Body of pancreas (tissue), 4 donors: ENCODE measurements at regions not wholly inside any gene's neighbourhood (a gene's known extent, or its start where the extent isn't known, plus 50 kb on each side); places are given as distances from the start of the nearest gene placed in this dataset.

Source experiments
- ATAC-seq: fragments of 150-250 bp; one replicate; pipeline ENCODE4 v1.9.1; 2016
- DNase-seq, 4 donors: peaks; one replicate each; pipeline ENCODE4 v3.0.0-alpha.2; 2019
- H3K27ac ChIP-seq, 4 donors: fragments of 200-600 bp; sonication (generic); 1 replicate in 3 of 4; 2 replicates in 1 of 4; pipeline versions ENCODE4 v1.5.1 to v1.6.1; 2016 to 2019; ENCODE audit warnings: mild to moderate bottlenecking in 1 of 4, mixed read lengths in 1 of 4, moderate library complexity in 1 of 4
- H3K27me3 ChIP-seq, 2 donors: fragments of 200-600 bp; sonication (generic); one replicate each; pipeline ENCODE4 v1.6.0; 2016; ENCODE audit warnings: mild to moderate bottlenecking in 1 of 2
- H3K36me3 ChIP-seq, 2 donors: fragments of 200-600 bp; sonication (generic); replicated peaks in 1 of 2; 2 replicates each; pipeline ENCODE4 v1.5.1; 2016; ENCODE audit warnings: low read depth in 2 of 2; ENCODE audit not compliant: insufficient read depth in 1 of 2
- H3K4me1 ChIP-seq: fragments of 200-600 bp; sonication (generic); one replicate; pipeline ENCODE4 v1.6.0; 2016
- H3K4me3 ChIP-seq, 2 donors: fragments of 200-600 bp; sonication (generic); 1 replicate in 1 of 2; 2 replicates in 1 of 2; pipeline ENCODE4 v1.5.1; 2016 to 2019
- H3K9me3 ChIP-seq, 3 donors: fragments of 200-600 bp; sonication (generic); 1 replicate in 2 of 3; 2 replicates in 1 of 3; pipeline ENCODE4 v1.5.1; 2016
- POLR2A ChIP-seq, 3 donors: fragments of 450-650 bp; IDR thresholded peaks; one replicate each; pipeline ENCODE4 v1.6.1; 2016; ENCODE audit warnings: antibody characterized with exemption in 3 of 3, mild to moderate bottlenecking in 2 of 3
- WGBS, 2 donors: methylation state at CpG; one replicate each; pipeline ENCODE4 v1.1.5; 2017; 5-methylcytosine and 5-hydroxymethylcytosine counted together
- intact Hi-C: fragments of 100-400 bp; cut with DNase I; formaldehyde crosslinking; loops from one replicate; pipeline ENCODE4 v1.15.1; 2023
- TF ChIP-seq, protein P1 (sequence below), 7 experiments: fragments of 450-650 bp in 4 of 7; fragments of 200-600 bp in 3 of 7; sonication (generic) in 3 of 7; IDR thresholded peaks; one replicate each; pipeline ENCODE4 v1.5.1; 2016 to 2019; ENCODE audit warnings: antibody characterized with exemption in 7 of 7

DNA sequence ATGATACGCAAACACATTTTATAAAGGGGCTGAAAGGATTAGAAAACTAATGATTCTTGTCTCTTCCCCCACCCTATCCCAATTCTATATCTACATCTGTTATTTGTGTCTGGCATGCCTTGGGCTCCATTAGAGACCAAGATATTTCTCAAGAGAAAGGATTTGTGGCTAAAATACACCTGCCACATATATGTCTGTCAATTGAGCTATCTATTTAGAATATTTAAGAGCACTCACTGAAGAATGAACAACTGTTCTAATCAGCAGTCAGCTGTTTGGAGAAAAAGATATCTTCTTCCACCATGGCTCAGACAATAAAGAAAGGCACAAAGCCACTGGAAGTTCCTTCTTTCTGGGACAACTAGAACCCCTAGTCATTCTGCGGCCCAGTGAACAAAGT, 61.7 kb upstream of the LRRN1 start:
- intact Hi-C loops, result no loop called here
- no peak for ATAC-seq

DNA sequence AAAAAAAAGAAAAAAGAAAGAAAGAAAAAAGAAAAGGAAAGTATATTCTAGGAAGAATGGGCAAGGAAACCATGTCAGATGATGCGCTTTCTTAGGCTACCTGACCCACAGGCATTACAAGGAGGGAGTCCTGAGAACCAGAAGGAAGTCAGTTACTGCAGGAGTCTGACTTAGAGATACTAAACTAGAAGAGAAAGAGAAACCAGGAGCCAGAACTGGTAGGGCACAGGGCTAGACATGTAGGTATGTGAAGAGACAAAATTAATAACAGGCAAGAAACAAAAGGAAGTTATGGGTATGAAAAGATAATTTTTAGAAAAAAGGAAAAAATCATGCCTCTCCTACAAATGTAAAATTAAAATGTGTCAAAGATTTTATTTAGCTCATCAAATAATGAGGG, 63.3 kb upstream of the LRRN1 start:
- no peak for TF ChIP-seq POLR2A (IDR thresholded peaks at IDR 0.05)
- Histone ChIP-seq H3K27ac (no peak overlapping the region), H3K36me3 (no peaks in the 10 kb centered on the region), H3K9me3 (no peaks in the 10 kb centered on the region), H3K4me1 (no peaks in the 10 kb centered on the region), H3K4me3 (no peak overlapping the region), H3K27me3 (no peaks in the 10 kb centered on the region)
- ATAC-seq (no peak), DNase-seq (no peak)
- WGBS, 2 donors, result 88 to 100% methylated on average over 1 of the region's 1 CpG
- intact Hi-C loops, result no loop called here

More for the DNA sequence above, 61.7 kb upstream of the LRRN1 start:
- H3K9me3 ChIP-seq, result no peaks in the 10 kb centered on the region
- H3K36me3 ChIP-seq, result no peaks in the 10 kb centered on the region
- no peak overlapping the region for H3K27ac ChIP-seq
- no peaks in the 10 kb centered on the region for H3K4me1 ChIP-seq
- H3K27me3 ChIP-seq, result no peaks in the 10 kb centered on the region
- 98 to 99% methylated on average over 2 of the region's 2 CpGs for WGBS, 2 donors
- TF ChIP-seq, protein P1, sequence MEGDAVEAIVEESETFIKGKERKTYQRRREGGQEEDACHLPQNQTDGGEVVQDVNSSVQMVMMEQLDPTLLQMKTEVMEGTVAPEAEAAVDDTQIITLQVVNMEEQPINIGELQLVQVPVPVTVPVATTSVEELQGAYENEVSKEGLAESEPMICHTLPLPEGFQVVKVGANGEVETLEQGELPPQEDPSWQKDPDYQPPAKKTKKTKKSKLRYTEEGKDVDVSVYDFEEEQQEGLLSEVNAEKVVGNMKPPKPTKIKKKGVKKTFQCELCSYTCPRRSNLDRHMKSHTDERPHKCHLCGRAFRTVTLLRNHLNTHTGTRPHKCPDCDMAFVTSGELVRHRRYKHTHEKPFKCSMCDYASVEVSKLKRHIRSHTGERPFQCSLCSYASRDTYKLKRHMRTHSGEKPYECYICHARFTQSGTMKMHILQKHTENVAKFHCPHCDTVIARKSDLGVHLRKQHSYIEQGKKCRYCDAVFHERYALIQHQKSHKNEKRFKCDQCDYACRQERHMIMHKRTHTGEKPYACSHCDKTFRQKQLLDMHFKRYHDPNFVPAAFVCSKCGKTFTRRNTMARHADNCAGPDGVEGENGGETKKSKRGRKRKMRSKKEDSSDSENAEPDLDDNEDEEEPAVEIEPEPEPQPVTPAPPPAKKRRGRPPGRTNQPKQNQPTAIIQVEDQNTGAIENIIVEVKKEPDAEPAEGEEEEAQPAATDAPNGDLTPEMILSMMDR (IDR thresholded peaks at IDR 0.05), result no peak
- no peak for TF ChIP-seq POLR2A (IDR thresholded peaks at IDR 0.05)
- DNase-seq, result no peak
- no peak overlapping the region for H3K4me3 ChIP-seq

- H3K4me3 ChIP-seq, result no peak overlapping the region
- no peaks in the 10 kb centered on the region for H3K4me1 ChIP-seq
- ATAC-seq (no peak), DNase-seq (no peak)
- WGBS, 2 donors, result 91 to 92% methylated on average over 6 of the region's 6 CpGs
- no peak for TF ChIP-seq POLR2A (IDR thresholded peaks at IDR 0.05)
- TF ChIP-seq, protein P1 (IDR thresholded peaks at IDR 0.05), result no peak
- H3K36me3 ChIP-seq, result no peaks in the 10 kb centered on the region
- no peak overlapping the region for H3K27ac ChIP-seq
- intact Hi-C loops, result no loop called here
- H3K27me3 ChIP-seq, result no peaks in the 10 kb centered on the region
- H3K9me3 ChIP-seq, result no peaks in the 10 kb centered on the region
Observed at GRCh38 chr3:3734881-3735280, 64.3 kb upstream of the LRRN1 start.

GRCh38 chr3:3729261-3729660, 70.0 kb upstream of the LRRN1 start:
- Histone ChIP-seq H3K4me1 (no peaks in the 10 kb centered on the region), H3K36me3 (no peaks in the 10 kb centered on the region), H3K9me3 (no peaks in the 10 kb centered on the region), H3K4me3 (no peak overlapping the region), H3K27ac (no peak overlapping the region), H3K27me3 (no peaks in the 10 kb centered on the region)
- DNase-seq (no peak), ATAC-seq (no peak)
- intact Hi-C loops, result no loop called here
- WGBS, 2 donors, result 77 to 82% methylated on average over 4 of the region's 4 CpGs
- TF ChIP-seq, protein P1 (IDR thresholded peaks at IDR 0.05), result no peak
- TF ChIP-seq POLR2A (IDR thresholded peaks at IDR 0.05), result no peak

- no peak for DNase-seq
- 64 to 69% methylated on average over 5 of the region's 5 CpGs for WGBS, 2 donors
- no peaks in the 10 kb centered on the region for H3K36me3 ChIP-seq
- intact Hi-C loops, result no loop called here
- H3K27me3 ChIP-seq, result no peaks in the 10 kb centered on the region
- no peaks in the 10 kb centered on the region for H3K4me1 ChIP-seq
- no peak overlapping the region for H3K27ac ChIP-seq
- H3K9me3 ChIP-seq, result no peaks in the 10 kb centered on the region
- no peak overlapping the region for H3K4me3 ChIP-seq
- ATAC-seq, result no peak
- TF ChIP-seq POLR2A (IDR thresholded peaks at IDR 0.05), result no peak
- TF ChIP-seq, protein P1 (IDR thresholded peaks at IDR 0.05), result no peak
Observed at GRCh38 chr3:3726549-3726948, 72.7 kb upstream of the LRRN1 start.
